ENCODE measurements at regions not wholly inside any gene's neighbourhood (a gene's known extent, or its start where the extent isn't known, plus 50 kb on each side); places are given as distances from the start of the nearest gene placed in this dataset.

- TF ChIP-seq CTCF (conservative IDR thresholded peaks at IDR 0.05) (no peak), ZFX (IDR thresholded peaks at IDR 0.05) (no peak)
These were observed 508.5 kb downstream of the ETNK1 start for GRCh38 chr12:23133471-23133870.

Measured in C4-2B (cell line).